Tibial artery (tissue), 4 donors: ENCODE measurements at regions not wholly inside any gene's neighbourhood (a gene's known extent, or its start where the extent isn't known, plus 50 kb on each side); places are given as distances from the start of the nearest gene placed in this dataset.

Experiments used
- DNase-seq, 2 donors: peaks; one replicate each; pipeline ENCODE4 v3.0.0-alpha.2; 2019
- H3K27ac ChIP-seq, 2 donors: fragments of 200-600 bp; sonication (generic) in 1 of 2; 1 replicate in 1 of 2; 2 replicates in 1 of 2; pipeline ENCODE4 v1.5.1; 2018 to 2019; ENCODE audit warnings: mild to moderate bottlenecking in 1 of 2
- H3K27me3 ChIP-seq, 2 donors: fragments of 200-600 bp; sonication (generic) in 1 of 2; one replicate each; pipeline versions ENCODE4 v1.5.1 to v1.6.0; 2016 to 2019
- H3K36me3 ChIP-seq, 3 donors: fragments of 200-600 bp; sonication (generic) in 2 of 3; one replicate each; pipeline ENCODE4 v1.5.1; 2016 to 2019; ENCODE audit warnings: mild to moderate bottlenecking in 2 of 3
- H3K4me1 ChIP-seq, 4 donors: fragments of 200-600 bp; sonication (generic) in 2 of 4; 1 replicate in 3 of 4; 2 replicates in 1 of 4; pipeline ENCODE4 v1.5.1; 2016 to 2019
- H3K4me3 ChIP-seq, 2 donors: fragments of 200-600 bp; sonication (generic) in 1 of 2; 1 replicate in 1 of 2; 2 replicates in 1 of 2; pipeline ENCODE4 v1.5.1; 2018 to 2019; ENCODE audit warnings: mild to moderate bottlenecking in 2 of 2
- H3K9me3 ChIP-seq, 3 donors: fragments of 200-600 bp; sonication (generic) in 1 of 3; one replicate each; pipeline ENCODE4 v1.5.1; 2016 to 2019
- CTCF ChIP-seq, 2 experiments: fragments of 200-600 bp in 1 of 2; fragments of 450-650 bp in 1 of 2; IDR thresholded peaks; one replicate each; pipeline ENCODE4 v1.5.1; 2017 to 2019; ENCODE audit warnings: antibody characterized with exemption in 2 of 2, mild to moderate bottlenecking in 1 of 2, moderate library complexity in 1 of 2
- intact Hi-C: fragments of 100-400 bp; cut with DNase I; formaldehyde crosslinking; loops from one replicate; pipeline ENCODE4 v1.15.0; 2023; ENCODE audit warnings: low total_unique reads

GRCh38 chr20:60255415-60255814 lies 297.2 kb downstream of the CDH26 start:
- Histone ChIP-seq H3K36me3 (no peaks in the 10 kb centered on the region), H3K27me3 (no peaks in the 10 kb centered on the region), H3K27ac (no peak overlapping the region), H3K4me1 (peaks cover 0 to 6% (median 0%) of the 10 kb centered on the region in 4 donors), H3K4me3 (no peak overlapping the region), H3K9me3 (no peaks in the 10 kb centered on the region)
- intact Hi-C loops: loop anchor here (10.0 kb wide), 1 partner anchor 191 kb away; no protein-coding TSS in a partner anchor
- TF ChIP-seq CTCF (IDR thresholded peaks at IDR 0.05): no peak
- DNase-seq: no peak

- DNase-seq: no peak
- no peak overlapping the region for H3K27ac ChIP-seq
Measured at GRCh38 chr20:60255866-60256265, 297.6 kb downstream of the CDH26 start.

GRCh38 chr20:60256811-60257210 lies 298.6 kb downstream of the CDH26 start:
- Histone ChIP-seq H3K27me3 (no peaks in the 10 kb centered on the region), H3K4me1 (peaks cover 0 to 6% (median 0%) of the 10 kb centered on the region in 4 donors), H3K36me3 (no peaks in the 10 kb centered on the region), H3K9me3 (no peaks in the 10 kb centered on the region), H3K27ac (no peak overlapping the region), H3K4me3 (no peak overlapping the region)
- no peak for TF ChIP-seq CTCF (IDR thresholded peaks at IDR 0.05)
- intact Hi-C loops: loop anchor here (10.0 kb wide), 1 partner anchor 192 kb away; no protein-coding TSS in a partner anchor
- no peak for DNase-seq

More at GRCh38 chr20:60255866-60256265, 297.6 kb downstream of the CDH26 start:
- Histone ChIP-seq H3K36me3 (no peaks in the 10 kb centered on the region), H3K4me3 (no peak overlapping the region), H3K9me3 (no peaks in the 10 kb centered on the region), H3K4me1 (peaks cover 0 to 6% (median 0%) of the 10 kb centered on the region in 4 donors), H3K27me3 (no peaks in the 10 kb centered on the region)
- TF ChIP-seq CTCF (IDR thresholded peaks at IDR 0.05): no peak
- intact Hi-C loops: loop anchor here (10.0 kb wide), 1 partner anchor 191 kb away; no protein-coding TSS in a partner anchor

- intact Hi-C loops: loop anchor here (10.0 kb wide), 1 partner anchor 193 kb away; no protein-coding TSS in a partner anchor
- Histone ChIP-seq H3K9me3 (no peaks in the 10 kb centered on the region), H3K4me1 (peaks cover 0 to 6% (median 0%) of the 10 kb centered on the region in 4 donors), H3K36me3 (no peaks in the 10 kb centered on the region), H3K27me3 (no peaks in the 10 kb centered on the region), H3K27ac (no peak overlapping the region), H3K4me3 (no peak overlapping the region)
- DNase-seq: no peak
- no peak for TF ChIP-seq CTCF (IDR thresholded peaks at IDR 0.05)
Measured at GRCh38 chr20:60257671-60258070, 299.4 kb downstream of the CDH26 start.

GRCh38 chr20:60258255-60258863 lies 300.1 kb downstream of the CDH26 start:
- intact Hi-C loops: loop anchor here (10.0 kb wide), 1 partner anchor 194 kb away; no protein-coding TSS in a partner anchor
- Histone ChIP-seq H3K9me3 (no peaks in the 10 kb centered on the region), H3K36me3 (no peaks in the 10 kb centered on the region), H3K27ac (no peak overlapping the region), H3K4me3 (no peak overlapping the region), H3K4me1 (peaks cover 0 to 6% (median 0%) of the 10 kb centered on the region in 4 donors), H3K27me3 (no peaks in the 10 kb centered on the region)
- no peak for TF ChIP-seq CTCF (IDR thresholded peaks at IDR 0.05)
- DNase-seq: no peak
